OCI-LY3 (cell line): ENCODE measurements at regions not wholly inside any gene's neighbourhood (a gene's known extent, or its start where the extent isn't known, plus 50 kb on each side); places are given as distances from the start of the nearest gene placed in this dataset.

Source experiments
- H2AFZ ChIP-seq: fragments of 200-600, 300-600 bp; shearing (Covaris generic); 2 replicates; pipeline ENCODE4 v1.6.0; 2014; ENCODE audit warnings: antibody characterized with exemption, low read depth, low read length
- H3K27ac ChIP-seq: fragments of 200-600, 300-600 bp; sonication (generic); 2 replicates; pipeline ENCODE4 v1.5.1; 2014; ENCODE audit warnings: mild to moderate bottlenecking, low read length, moderate library complexity, mixed read lengths
- H3K27me3 ChIP-seq: fragments of 200-600, 300-600 bp; sonication (generic); 2 replicates; pipeline ENCODE4 v1.6.1; 2014; ENCODE audit warnings: low read depth, low read length, mixed read lengths
- H3K36me3 ChIP-seq: fragments of 200-600, 300-600 bp; sonication (generic); replicated peaks from 2 replicates; pipeline ENCODE3; 2014; ENCODE audit warnings: low read depth, low read length, mixed read lengths
- H3K4me1 ChIP-seq: fragments of 300-600, 200-600 bp; sonication (generic); 2 replicates; pipeline ENCODE4 v1.6.1; 2014; ENCODE audit warnings: low read length, mixed read lengths
- H3K4me2 ChIP-seq: fragments of 200-600, 300-600 bp; sonication (generic); 2 replicates; pipeline ENCODE4 v1.6.1; 2014; ENCODE audit warnings: low read length, mixed read lengths
- H3K4me3 ChIP-seq: fragments of 300-600, 200-600 bp; sonication (generic); 2 replicates; pipeline ENCODE4 v1.5.1; 2014; ENCODE audit warnings: antibody characterized with exemption, mild to moderate bottlenecking, low read length, moderate library complexity
- H3K79me2 ChIP-seq: fragments of 300-600, 200-600 bp; shearing (Covaris generic); 2 replicates; pipeline ENCODE4 v1.6.1; 2014; ENCODE audit warnings: mild to moderate bottlenecking, low read length, mixed read lengths
- H3K9ac ChIP-seq: fragments of 300-600, 200-600 bp; shearing (Covaris generic); 2 replicates; pipeline ENCODE4 v1.6.0; 2014; ENCODE audit warnings: mild to moderate bottlenecking, low read length, moderate library complexity
- H3K9me3 ChIP-seq: fragments of 200-600, 300-600 bp; shearing (Covaris generic); 2 replicates; pipeline ENCODE4 v1.6.1; 2014; ENCODE audit warnings: low read length, mixed read lengths; ENCODE audit not compliant: insufficient read depth
- H4K20me1 ChIP-seq: fragments of 200-600, 300-600 bp; sonication (generic); 2 replicates; pipeline ENCODE4 v1.6.1; 2016; ENCODE audit warnings: low read length, mixed read lengths; ENCODE audit not compliant: insufficient read depth
- EZH2phosphoT487 ChIP-seq: fragments of 200-600 bp; shearing (Covaris generic); IDR thresholded peaks from 2 replicates; pipeline ENCODE4 v1.6.1; 2018; ENCODE audit warnings: antibody characterized with exemption, mixed run types, low read depth
- TF ChIP-seq, protein P1 (sequence below): fragments of 200-600, 300-600 bp; sonication (generic); IDR thresholded peaks from 2 replicates; pipeline ENCODE4 v1.5.1; 2014; ENCODE audit warnings: antibody characterized with exemption, low read length, low read depth

DNA sequence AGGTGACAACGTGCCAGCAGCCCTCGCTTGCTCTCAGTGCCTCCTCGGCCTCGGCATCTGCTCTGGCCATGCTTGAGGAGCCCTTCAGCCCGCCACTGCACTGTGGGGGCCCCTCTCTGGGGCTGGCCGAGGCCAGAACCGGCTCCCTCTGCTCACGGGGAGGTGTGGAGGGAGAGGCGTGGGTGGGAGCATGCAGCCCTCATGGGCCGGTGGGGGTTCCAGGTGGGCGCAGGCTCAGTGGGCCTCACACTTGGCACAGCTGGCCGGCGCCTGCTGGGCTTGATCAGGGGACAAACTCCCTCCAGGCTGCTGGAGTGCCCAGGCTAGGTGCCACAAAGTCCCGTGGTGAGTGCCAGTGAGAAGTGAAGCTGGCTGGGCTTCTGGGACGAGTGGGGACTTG, 566.6 kb upstream of the ID4 start:
- Histone ChIP-seq H3K9me3 (no peaks in the 10 kb centered on the region), H3K4me3 (no peak overlapping the region), H3K4me1 (no peaks in the 10 kb centered on the region), H3K79me2 (no peaks in the 10 kb centered on the region), H3K4me2 (no peak overlapping the region), H3K9ac (no peak overlapping the region), H3K27me3 (no peaks in the 10 kb centered on the region), H3K36me3 (no peaks in the 10 kb centered on the region), H4K20me1 (no peaks in the 10 kb centered on the region), H3K27ac (no peak overlapping the region), H2AFZ (no peak overlapping the region)
- TF ChIP-seq EZH2phosphoT487: no peak
- TF ChIP-seq, protein P1, sequence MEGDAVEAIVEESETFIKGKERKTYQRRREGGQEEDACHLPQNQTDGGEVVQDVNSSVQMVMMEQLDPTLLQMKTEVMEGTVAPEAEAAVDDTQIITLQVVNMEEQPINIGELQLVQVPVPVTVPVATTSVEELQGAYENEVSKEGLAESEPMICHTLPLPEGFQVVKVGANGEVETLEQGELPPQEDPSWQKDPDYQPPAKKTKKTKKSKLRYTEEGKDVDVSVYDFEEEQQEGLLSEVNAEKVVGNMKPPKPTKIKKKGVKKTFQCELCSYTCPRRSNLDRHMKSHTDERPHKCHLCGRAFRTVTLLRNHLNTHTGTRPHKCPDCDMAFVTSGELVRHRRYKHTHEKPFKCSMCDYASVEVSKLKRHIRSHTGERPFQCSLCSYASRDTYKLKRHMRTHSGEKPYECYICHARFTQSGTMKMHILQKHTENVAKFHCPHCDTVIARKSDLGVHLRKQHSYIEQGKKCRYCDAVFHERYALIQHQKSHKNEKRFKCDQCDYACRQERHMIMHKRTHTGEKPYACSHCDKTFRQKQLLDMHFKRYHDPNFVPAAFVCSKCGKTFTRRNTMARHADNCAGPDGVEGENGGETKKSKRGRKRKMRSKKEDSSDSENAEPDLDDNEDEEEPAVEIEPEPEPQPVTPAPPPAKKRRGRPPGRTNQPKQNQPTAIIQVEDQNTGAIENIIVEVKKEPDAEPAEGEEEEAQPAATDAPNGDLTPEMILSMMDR: no peak

DNA sequence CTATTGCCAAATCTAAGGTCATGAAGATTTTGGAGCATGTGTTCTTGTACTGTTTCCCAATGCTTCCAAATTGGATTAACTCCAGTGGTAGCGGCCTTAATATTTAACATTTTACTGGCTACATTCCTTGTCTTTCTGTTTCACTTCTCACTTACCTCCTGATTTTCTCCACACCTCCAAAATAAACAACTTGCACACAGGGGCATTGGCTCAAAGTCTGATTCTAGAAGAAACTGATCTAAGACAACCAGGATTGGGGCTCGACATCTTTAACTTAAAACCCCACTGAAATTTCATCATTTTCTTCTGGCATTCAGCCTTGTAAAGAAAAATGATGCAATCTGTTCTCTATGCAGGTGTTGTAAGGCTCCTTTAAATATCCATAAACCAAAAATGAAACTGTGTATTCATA, 557.9 kb upstream of the ID4 start:
- Histone ChIP-seq H3K9ac (no peak overlapping the region), H3K27me3 (no peaks in the 10 kb centered on the region), H3K4me2 (no peak overlapping the region), H2AFZ (no peak overlapping the region), H3K4me3 (no peak overlapping the region), H3K4me1 (no peaks in the 10 kb centered on the region), H3K36me3 (no peaks in the 10 kb centered on the region), H3K79me2 (no peaks in the 10 kb centered on the region), H3K9me3 (no peaks in the 10 kb centered on the region), H4K20me1 (no peaks in the 10 kb centered on the region), H3K27ac (no peak overlapping the region)
- TF ChIP-seq, protein P1: no peak
- TF ChIP-seq EZH2phosphoT487: no peak

DNA sequence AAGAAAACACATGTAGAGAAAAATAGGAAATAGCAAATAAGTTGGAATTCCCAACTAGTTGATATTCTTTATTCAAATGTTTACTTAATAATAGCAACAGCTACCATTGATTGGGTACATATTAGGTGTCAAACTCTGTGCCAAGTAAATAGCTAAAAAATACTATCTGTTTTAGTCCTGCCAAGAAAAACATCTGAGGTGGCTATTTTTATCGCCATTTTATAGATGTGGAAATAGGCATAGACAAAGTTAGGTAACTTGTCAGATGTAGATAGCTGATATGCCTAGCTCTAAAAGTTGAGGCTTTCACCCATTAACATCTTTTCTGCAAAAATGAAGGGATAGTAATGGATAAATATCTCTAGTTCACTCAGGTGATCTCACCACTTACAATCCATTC, 549.2 kb upstream of the ID4 start:
- H3K79me2 ChIP-seq: no peaks in the 10 kb centered on the region
- no peaks in the 10 kb centered on the region for H3K9me3 ChIP-seq
- no peaks in the 10 kb centered on the region for H3K36me3 ChIP-seq
- H4K20me1 ChIP-seq: no peaks in the 10 kb centered on the region
- H3K27ac ChIP-seq: no peak overlapping the region
- no peak overlapping the region for H3K4me2 ChIP-seq
- no peak overlapping the region for H3K9ac ChIP-seq
- no peak overlapping the region for H2AFZ ChIP-seq
- no peaks in the 10 kb centered on the region for H3K4me1 ChIP-seq
- H3K4me3 ChIP-seq: no peak overlapping the region
- no peaks in the 10 kb centered on the region for H3K27me3 ChIP-seq
- TF ChIP-seq, protein P1: no peak
- no peak for TF ChIP-seq EZH2phosphoT487

DNA sequence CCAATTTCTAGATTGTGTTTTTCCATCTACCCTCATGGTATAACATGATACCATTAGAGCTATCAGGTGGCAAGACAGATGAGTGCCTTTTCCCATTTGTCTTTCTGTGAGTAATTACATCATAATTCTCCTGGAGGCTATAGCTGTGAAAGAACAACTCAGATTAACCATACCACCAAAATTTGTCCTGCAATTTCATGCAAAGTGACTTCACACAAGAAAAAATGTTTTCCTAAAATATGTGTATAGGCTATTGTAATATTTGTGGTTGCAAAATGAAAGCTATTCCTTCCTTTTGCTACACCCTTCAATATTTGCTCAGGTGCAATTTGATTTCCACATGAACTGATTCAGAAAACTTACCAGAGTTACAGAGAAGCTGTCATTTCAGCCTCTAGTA, 547.7 kb upstream of the ID4 start:
- TF ChIP-seq, protein P1: no peak
- no peak for TF ChIP-seq EZH2phosphoT487
- Histone ChIP-seq H3K4me3 (no peak overlapping the region), H3K9me3 (no peaks in the 10 kb centered on the region), H3K4me1 (no peaks in the 10 kb centered on the region), H4K20me1 (no peaks in the 10 kb centered on the region), H3K27ac (no peak overlapping the region), H3K36me3 (no peaks in the 10 kb centered on the region), H3K79me2 (no peaks in the 10 kb centered on the region), H3K4me2 (no peak overlapping the region), H3K27me3 (no peaks in the 10 kb centered on the region), H3K9ac (no peak overlapping the region), H2AFZ (no peak overlapping the region)
